T-helper 1 cell treated with Interleukin-12 subunit alpha and Interleukin-12 subunit beta and Interleukin-4 antibody, amounts not matched to agents 30 ng/mL and 1 ng/mL, for 36 hours (primary cell): ENCODE measurements at regions not wholly inside any gene's neighbourhood (a gene's known extent, or its start where the extent isn't known, plus 50 kb on each side); places are given as distances from the start of the nearest gene placed in this dataset.

ENCODE experiments used
- intact Hi-C: fragments of 100-400 bp; cut with micrococcal nuclease; formaldehyde crosslinking; loops from one replicate; pipeline ENCODE4 v1.15.1; 2024

GRCh38 chr9:87816036-87816435, 66.6 kb upstream of the SPATA31E1 start:
- intact Hi-C loops, result loop anchor here (10.0 kb wide), 1 partner anchor 59 kb away; no protein-coding TSS in a partner anchor

GRCh38 chr9:87818308-87818707, 64.4 kb upstream of the SPATA31E1 start:
- intact Hi-C loops, result loop anchor here (10.0 kb wide), 1 partner anchor 56 kb away; no protein-coding TSS in a partner anchor

- intact Hi-C loops, result no loop called here
These were observed 58.3 kb upstream of the SPATA31E1 start for GRCh38 chr9:87824216-87824875.

- intact Hi-C loops, result no loop called here
These were observed 57.8 kb upstream of the SPATA31E1 start for GRCh38 chr9:87824886-87825285.

GRCh38 chr9:87826331-87826730, 56.3 kb upstream of the SPATA31E1 start:
- intact Hi-C loops, result no loop called here

GRCh38 chr9:87827341-87827740, 55.3 kb upstream of the SPATA31E1 start:
- intact Hi-C loops, result no loop called here

GRCh38 chr9:87829756-87830155, 52.9 kb upstream of the SPATA31E1 start:
- intact Hi-C loops, result no loop called here

- intact Hi-C loops, result no loop called here
These were observed 52.2 kb upstream of the SPATA31E1 start for GRCh38 chr9:87830446-87830845.

GRCh38 chr9:87831159-87831558, 51.5 kb upstream of the SPATA31E1 start:
- intact Hi-C loops, result no loop called here
